Nephron (organoid): ENCODE measurements at regions not wholly inside any gene's neighbourhood (a gene's known extent, or its start where the extent isn't known, plus 50 kb on each side); places are given as distances from the start of the nearest gene placed in this dataset.
"Not testable (repeated sequence)": the region's sequence is repeated elsewhere in the genome, so short reads cannot be mapped to it uniquely, and the experiment has no call there.

Experiments
- H3K27ac Mint-ChIP-seq, 3 experiments: 2 replicates each; pipeline ENCODE4 v1.8.0; 2020; ENCODE audit warnings: mixed read lengths in 3 of 3, mild to moderate bottlenecking in 2 of 3, moderate library complexity in 1 of 3
- H3K27me3 Mint-ChIP-seq: 2 replicates; pipeline ENCODE4 v1.8.0; 2021; ENCODE audit warnings: low read depth, mild to moderate bottlenecking, moderate library complexity, mixed read lengths
- H3K36me3 Mint-ChIP-seq: 2 replicates; pipeline ENCODE4 v1.8.0; 2020; ENCODE audit warnings: low read depth, mixed read lengths
- H3K4me1 Mint-ChIP-seq: 2 replicates; pipeline ENCODE4 v1.8.0; 2020; ENCODE audit warnings: mixed read lengths
- H3K4me3 Mint-ChIP-seq, 3 experiments: 2 replicates each; pipeline ENCODE4 v1.8.0; 2020; ENCODE audit warnings: mild to moderate bottlenecking in 3 of 3, mixed read lengths in 3 of 3, moderate library complexity in 2 of 3
- H3K9me3 Mint-ChIP-seq: 2 replicates; pipeline ENCODE4 v1.8.0; 2020; ENCODE audit warnings: mixed read lengths
- TF ChIP-seq, protein P1 (sequence below), 3 experiments: fragments of 200-600 bp; sonication (generic); IDR thresholded peaks; one replicate each; pipeline ENCODE4 v1.5.0; 2021; ENCODE audit warnings: antibody characterized with exemption in 3 of 3; ENCODE audit not compliant: unreplicated experiment in 3 of 3

DNA sequence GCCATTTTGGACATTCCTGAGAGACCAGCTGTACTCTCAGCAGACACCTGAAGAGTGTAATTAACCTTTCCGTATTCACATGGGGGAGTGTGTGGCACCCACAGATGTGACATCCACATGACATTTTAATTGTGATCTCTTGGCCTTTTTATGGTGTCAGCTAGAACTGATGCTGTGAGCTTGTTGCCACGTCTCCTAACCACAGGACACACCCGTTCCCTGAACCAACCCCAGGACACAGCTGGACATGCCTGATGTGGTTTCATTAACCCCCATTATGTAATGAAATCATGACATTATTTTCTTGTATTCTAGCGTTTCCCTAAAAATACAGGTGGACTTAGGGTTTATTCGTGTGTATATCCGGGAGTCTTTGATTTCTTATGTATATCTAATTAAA lies 1036.1 kb downstream of the TMEM121 start:
- H3K27me3 Mint-ChIP-seq = no peaks in the 10 kb centered on the region
- no peak overlapping the region for H3K4me3 Mint-ChIP-seq
- H3K4me1 Mint-ChIP-seq = no peaks in the 10 kb centered on the region
- no peak overlapping the region for H3K27ac Mint-ChIP-seq
- TF ChIP-seq, protein P1, sequence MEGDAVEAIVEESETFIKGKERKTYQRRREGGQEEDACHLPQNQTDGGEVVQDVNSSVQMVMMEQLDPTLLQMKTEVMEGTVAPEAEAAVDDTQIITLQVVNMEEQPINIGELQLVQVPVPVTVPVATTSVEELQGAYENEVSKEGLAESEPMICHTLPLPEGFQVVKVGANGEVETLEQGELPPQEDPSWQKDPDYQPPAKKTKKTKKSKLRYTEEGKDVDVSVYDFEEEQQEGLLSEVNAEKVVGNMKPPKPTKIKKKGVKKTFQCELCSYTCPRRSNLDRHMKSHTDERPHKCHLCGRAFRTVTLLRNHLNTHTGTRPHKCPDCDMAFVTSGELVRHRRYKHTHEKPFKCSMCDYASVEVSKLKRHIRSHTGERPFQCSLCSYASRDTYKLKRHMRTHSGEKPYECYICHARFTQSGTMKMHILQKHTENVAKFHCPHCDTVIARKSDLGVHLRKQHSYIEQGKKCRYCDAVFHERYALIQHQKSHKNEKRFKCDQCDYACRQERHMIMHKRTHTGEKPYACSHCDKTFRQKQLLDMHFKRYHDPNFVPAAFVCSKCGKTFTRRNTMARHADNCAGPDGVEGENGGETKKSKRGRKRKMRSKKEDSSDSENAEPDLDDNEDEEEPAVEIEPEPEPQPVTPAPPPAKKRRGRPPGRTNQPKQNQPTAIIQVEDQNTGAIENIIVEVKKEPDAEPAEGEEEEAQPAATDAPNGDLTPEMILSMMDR (IDR thresholded peaks at IDR 0.05; ENCODE audit: unreplicated experiment in 3 of 3) = no peak
- no peaks in the 10 kb centered on the region for H3K36me3 Mint-ChIP-seq
- peaks cover 54% of the 10 kb centered on the region for H3K9me3 Mint-ChIP-seq

DNA sequence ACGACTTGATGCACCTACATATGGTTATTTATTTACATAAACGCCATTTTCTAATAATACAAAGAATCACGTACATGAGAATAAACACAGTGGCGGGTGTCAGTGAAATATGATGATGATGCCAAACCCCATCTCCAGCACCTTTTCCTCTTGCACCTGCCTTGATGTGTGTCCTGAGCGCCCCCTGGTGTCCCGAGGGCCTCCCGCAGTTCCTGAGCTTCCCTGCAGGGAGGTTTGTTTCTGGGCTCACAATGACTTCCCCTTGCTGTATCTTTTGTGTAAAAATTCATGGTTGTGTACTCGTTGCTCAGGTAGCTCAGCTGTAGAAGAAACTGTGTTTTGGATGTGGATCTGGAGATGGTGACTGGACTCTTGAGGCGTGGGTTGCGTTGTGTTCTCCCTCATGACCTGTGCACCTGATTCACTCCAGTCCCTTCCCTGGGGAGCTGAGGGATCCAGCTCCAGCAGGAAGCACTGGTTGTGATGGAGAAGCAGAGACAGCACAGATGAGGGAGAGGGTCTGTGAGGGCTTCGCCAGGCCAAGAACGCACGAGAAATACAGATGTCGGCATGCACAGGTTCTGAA lies 1037.8 kb downstream of the TMEM121 start:
- H3K36me3 Mint-ChIP-seq = no peaks in the 10 kb centered on the region
- no peak overlapping the region for H3K4me3 Mint-ChIP-seq
- H3K27ac Mint-ChIP-seq = no peak overlapping the region
- TF ChIP-seq, protein P1 (IDR thresholded peaks at IDR 0.05; ENCODE audit: unreplicated experiment in 3 of 3) = no peak
- H3K4me1 Mint-ChIP-seq = no peaks in the 10 kb centered on the region
- peaks cover 57% of the 10 kb centered on the region for H3K9me3 Mint-ChIP-seq
- H3K27me3 Mint-ChIP-seq = no peaks in the 10 kb centered on the region

DNA sequence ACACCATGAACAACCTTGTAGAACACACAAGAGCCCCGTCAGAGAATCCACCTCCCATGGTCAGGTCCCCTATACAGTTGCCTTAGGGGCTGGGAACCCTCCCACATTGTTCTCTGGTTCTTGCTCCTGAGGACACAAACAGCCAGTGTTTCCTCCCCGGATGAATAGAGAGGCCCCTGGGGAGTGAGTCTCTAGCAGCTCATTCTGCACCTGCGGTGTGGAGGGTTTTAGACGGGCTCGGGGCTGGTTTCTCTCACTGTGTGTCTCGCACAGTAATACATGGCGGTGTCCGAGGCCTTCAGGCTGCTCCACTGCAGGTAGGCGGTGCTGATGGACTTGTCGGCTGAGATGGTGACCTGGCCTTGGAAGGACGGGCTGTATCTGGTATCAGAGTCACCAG lies 1052.1 kb downstream of the TMEM121 start:
- no peak overlapping the region for H3K4me3 Mint-ChIP-seq
- no peaks in the 10 kb centered on the region for H3K4me1 Mint-ChIP-seq
- no peaks in the 10 kb centered on the region for H3K36me3 Mint-ChIP-seq
- peaks cover 61% of the 10 kb centered on the region for H3K9me3 Mint-ChIP-seq
- TF ChIP-seq, protein P1 (IDR thresholded peaks at IDR 0.05; ENCODE audit: unreplicated experiment in 3 of 3) = no peak
- no peaks in the 10 kb centered on the region for H3K27me3 Mint-ChIP-seq
- no peak overlapping the region for H3K27ac Mint-ChIP-seq

DNA sequence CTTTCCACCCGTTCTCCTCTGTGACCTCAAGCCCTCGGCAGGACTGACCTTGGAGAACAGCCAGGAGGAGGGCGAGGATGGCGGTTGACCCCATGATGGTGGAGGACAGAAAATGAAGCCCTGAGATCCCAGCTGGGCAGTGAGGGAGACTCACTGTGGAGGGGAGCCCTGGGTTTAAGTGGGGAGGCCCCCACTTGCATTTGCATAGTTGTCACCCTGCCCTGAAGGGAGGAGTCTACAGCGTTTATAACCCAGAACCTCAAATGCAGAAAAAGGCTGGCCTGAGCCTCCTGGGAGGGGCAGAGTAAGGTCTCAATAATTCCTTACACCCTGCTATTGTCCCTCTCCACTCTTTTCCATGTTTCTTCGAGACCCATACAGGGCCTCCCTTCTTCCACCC lies 1052.7 kb downstream of the TMEM121 start:
- TF ChIP-seq, protein P1 (IDR thresholded peaks at IDR 0.05; ENCODE audit: unreplicated experiment in 3 of 3) = no peak
- Mint-ChIP-seq H3K27ac (no peak overlapping the region), H3K9me3 (peaks cover 62% of the 10 kb centered on the region)

DNA sequence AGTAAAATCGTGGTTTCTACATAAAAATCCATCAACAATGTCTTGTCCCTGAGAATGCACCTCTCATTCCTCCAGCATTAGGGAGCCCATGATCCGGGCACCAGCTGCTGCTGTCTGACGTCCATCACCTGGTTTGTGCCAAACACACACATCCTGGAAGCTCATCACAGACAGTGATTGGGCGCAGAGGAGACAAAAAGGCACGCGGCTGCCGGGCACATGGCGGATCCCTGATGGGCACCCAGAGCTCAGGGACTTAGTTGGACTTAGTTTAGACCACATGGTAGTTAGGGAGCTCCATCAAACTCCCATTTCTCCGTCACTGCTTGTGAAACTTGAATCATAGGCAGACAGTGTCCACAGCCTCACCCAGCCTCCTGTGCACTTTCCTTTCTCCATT lies 1059.3 kb downstream of the TMEM121 start:
- H3K27ac Mint-ChIP-seq = no peak overlapping the region
- H3K36me3 Mint-ChIP-seq = no peaks in the 10 kb centered on the region
- no peak overlapping the region for H3K4me3 Mint-ChIP-seq
- H3K9me3 Mint-ChIP-seq = peaks cover 62% of the 10 kb centered on the region
- TF ChIP-seq, protein P1 (IDR thresholded peaks at IDR 0.05; ENCODE audit: unreplicated experiment in 3 of 3) = no peak
- no peaks in the 10 kb centered on the region for H3K27me3 Mint-ChIP-seq
- no peaks in the 10 kb centered on the region for H3K4me1 Mint-ChIP-seq

More for the DNA sequence above, 1052.7 kb downstream of the TMEM121 start:
- Mint-ChIP-seq H3K4me1 (no peaks in the 10 kb centered on the region), H3K36me3 (no peaks in the 10 kb centered on the region), H3K27me3 (no peaks in the 10 kb centered on the region), H3K4me3 (no peak overlapping the region)

DNA sequence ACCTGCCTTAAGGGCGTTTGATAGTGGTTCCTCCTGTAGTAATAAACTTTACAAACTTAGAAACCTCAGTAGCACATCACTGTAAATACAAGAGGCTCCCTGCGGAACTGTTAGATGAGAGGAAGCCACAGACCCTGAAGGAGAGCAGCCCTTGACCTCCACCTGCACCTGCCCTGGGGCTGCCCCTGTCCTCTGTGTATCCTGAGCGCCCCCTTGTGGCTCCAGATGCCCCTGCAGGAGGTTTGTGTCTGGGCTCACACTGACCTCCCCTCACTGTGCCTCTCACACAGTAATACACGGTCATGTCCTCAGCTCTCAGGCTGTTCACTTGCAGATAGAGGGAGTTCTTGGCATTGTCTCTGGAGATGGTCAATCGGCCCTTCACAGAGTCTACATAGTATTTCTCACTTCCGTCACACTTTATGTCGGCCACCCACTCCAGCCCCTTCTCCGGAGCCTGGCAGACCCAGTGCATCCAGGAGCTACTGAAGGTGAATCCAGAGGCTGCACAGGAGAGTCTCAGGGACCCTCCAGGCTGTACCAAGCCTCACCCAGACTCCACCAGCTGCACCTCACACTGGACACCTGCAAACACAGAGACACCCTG lies 1059.8 kb downstream of the TMEM121 start:
- no peaks in the 10 kb centered on the region for H3K36me3 Mint-ChIP-seq
- no peak overlapping the region for H3K27ac Mint-ChIP-seq
- H3K4me3 Mint-ChIP-seq = no peak overlapping the region
- TF ChIP-seq, protein P1 (IDR thresholded peaks at IDR 0.05; ENCODE audit: unreplicated experiment in 3 of 3) = no peak
- no peaks in the 10 kb centered on the region for H3K4me1 Mint-ChIP-seq
- H3K27me3 Mint-ChIP-seq = no peaks in the 10 kb centered on the region
- peaks cover 66% of the 10 kb centered on the region for H3K9me3 Mint-ChIP-seq

DNA sequence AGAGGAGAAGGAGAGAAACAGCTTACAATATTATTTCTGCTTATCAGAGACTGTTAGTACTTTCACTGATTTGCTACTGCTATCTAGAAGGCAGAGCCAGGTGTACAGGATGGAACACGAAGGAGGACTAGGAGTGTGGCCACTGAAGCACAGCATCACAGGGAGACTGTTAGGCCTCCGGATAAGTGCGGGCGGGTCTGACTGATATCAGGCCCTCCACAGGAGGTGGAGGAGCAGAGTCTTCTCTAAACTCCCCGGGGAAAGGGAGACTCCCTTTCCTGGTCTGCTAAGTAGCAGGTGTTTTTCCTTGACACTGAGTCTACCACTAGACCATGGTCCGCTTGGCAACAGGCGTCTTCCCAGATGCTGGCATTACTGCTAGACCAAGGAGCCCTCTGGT lies 1065.2 kb downstream of the TMEM121 start:
- not testable (repeated sequence) for H3K36me3 Mint-ChIP-seq, H3K4me3 Mint-ChIP-seq, H3K27me3 Mint-ChIP-seq, H3K4me1 Mint-ChIP-seq, H3K27ac Mint-ChIP-seq
- H3K9me3 Mint-ChIP-seq = peaks cover 42% of the 10 kb centered on the region

DNA sequence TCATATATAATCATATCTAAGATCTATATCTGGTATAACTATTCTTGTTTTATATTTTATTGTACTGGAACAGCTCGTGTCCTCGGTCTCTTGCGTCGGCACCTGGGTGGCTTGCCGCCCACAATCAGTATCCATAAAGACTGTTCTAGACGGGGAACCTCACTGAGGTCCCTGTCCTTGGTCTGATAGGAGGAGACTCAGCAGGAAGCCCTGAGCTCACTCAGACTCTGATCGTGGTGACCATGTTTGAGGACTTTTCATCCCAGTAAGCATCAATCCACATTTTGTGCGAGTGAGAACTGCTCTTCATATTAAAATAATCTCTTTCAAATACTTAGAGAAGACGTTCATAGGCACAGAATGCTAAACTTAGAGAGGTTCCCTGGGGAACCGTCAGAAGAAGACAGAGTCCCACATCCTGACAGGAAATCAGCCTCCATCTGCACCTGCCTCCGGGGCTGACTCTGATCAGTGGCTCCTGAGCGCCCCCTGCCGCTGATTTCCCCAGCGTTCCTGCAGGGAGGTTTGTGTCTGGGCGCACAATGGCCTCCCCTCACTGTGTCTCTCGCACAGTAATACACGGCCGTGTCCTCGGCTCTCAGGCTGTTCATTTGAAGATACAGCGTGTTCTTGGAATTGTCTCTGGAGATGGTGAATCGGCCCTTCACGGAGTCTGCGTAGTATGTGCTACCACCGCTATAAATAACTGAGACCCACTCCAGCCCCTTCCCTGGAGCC lies 1065.9 kb downstream of the TMEM121 start:
- H3K4me1 Mint-ChIP-seq, H3K4me3 Mint-ChIP-seq, H3K27ac Mint-ChIP-seq, H3K27me3 Mint-ChIP-seq, H3K36me3 Mint-ChIP-seq: not testable (repeated sequence)
- H3K9me3 Mint-ChIP-seq = peaks cover 40% of the 10 kb centered on the region
